Mesodermal cell (in vitro differentiated cells): ENCODE measurements at regions not wholly inside any gene's neighbourhood (a gene's known extent, or its start where the extent isn't known, plus 50 kb on each side); places are given as distances from the start of the nearest gene placed in this dataset.

Experiments
- H3K27ac ChIP-seq: 2 replicates; pipeline ENCODE4 v1.7.0; 2013; ENCODE audit warnings: mild to moderate bottlenecking, low read depth, low read length, moderate library complexity; ENCODE audit not compliant: severe bottlenecking
- H3K36me3 ChIP-seq: 2 replicates; pipeline ENCODE4 v1.7.1; 2013; ENCODE audit warnings: mild to moderate bottlenecking, low read length, moderate library complexity; ENCODE audit not compliant: control insufficient read depth, insufficient read depth
- H3K4me1 ChIP-seq: one replicate; pipeline ENCODE4 v1.7.1; 2013; ENCODE audit warnings: mild to moderate bottlenecking, low read length; ENCODE audit not compliant: insufficient read depth, control insufficient read depth, poor library complexity, severe bottlenecking
- H3K4me3 ChIP-seq: 2 replicates; pipeline ENCODE4 v1.7.0; 2013; ENCODE audit warnings: low read length, control low read depth, mild to moderate bottlenecking; ENCODE audit not compliant: insufficient read depth, poor library complexity, severe bottlenecking; ENCODE audit errors: extremely low read depth
- H3K9me3 ChIP-seq: 2 replicates; pipeline ENCODE4 v1.7.1; 2013; ENCODE audit warnings: mild to moderate bottlenecking, low read length, moderate library complexity; ENCODE audit not compliant: control insufficient read depth
- WGBS, 2 experiments: methylation state at CpG; one replicate each; pipeline ENCODE4 v1.1.5; 2013; ENCODE audit warnings: missing lambda C conversion rate in 2 of 2; ENCODE audit not compliant: insufficient coverage in 2 of 2; 5-methylcytosine and 5-hydroxymethylcytosine counted together

GRCh38 chr11:43200031-43200430 lies 111.8 kb upstream of the API5 start:
- WGBS, 2 experiments: 100% methylated on average over 1 of the region's 1 CpG; no CpG with 5 or more reads in 1 of the 2 experiments
- H3K36me3 ChIP-seq: no peaks in the 10 kb centered on the region
- H3K4me3 ChIP-seq: no peak overlapping the region
- H3K27ac ChIP-seq: no peak overlapping the region
- H3K4me1 ChIP-seq: no peaks in the 10 kb centered on the region
- no peaks in the 10 kb centered on the region for H3K9me3 ChIP-seq

DNA sequence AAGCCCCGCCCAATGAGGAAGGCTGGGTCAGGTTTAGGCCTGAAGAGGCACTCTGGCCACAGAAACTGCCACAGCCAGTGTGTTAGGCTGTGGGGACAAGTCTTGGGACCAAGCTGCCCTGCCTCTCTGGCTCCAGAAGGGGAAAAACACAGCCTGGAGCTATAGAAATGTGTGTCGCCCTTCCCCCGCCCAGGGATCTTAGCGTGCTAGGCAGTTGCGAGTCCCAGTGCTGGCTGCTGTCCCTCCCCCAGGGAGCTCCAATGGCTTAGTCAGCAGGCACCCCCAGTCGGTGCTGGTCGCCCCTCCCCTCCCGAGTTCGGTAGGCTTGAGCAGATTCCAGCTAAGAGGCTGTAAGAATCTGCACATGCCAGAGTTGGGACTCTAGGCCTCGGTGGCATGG lies 99.5 kb upstream of the API5 start:
- 60 to 65% methylated on average over 7 to 10 of the region's 10 CpGs for WGBS, 2 experiments
- H3K36me3 ChIP-seq: no peaks in the 10 kb centered on the region
- H3K4me1 ChIP-seq: no peaks in the 10 kb centered on the region
- no peak overlapping the region for H3K4me3 ChIP-seq
- no peaks in the 10 kb centered on the region for H3K9me3 ChIP-seq
- no peak overlapping the region for H3K27ac ChIP-seq

DNA sequence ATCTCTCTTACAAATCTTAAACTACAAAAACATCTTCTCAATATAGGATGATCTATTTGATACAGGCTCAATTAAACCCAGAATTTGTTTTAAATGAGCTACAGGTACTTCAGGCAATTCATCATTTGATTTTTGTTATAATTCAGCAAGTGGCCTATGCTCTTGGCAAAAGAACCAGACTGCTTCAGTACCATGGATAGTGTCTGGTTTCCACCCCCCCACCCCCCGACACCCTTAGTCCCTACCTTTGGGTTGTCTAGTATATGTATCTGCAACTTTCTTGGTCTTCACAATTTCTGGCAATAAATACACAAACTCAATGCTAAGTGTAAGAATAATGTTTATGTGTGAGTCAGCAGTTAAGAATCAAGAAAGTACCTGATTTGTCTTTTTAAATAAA lies 97.3 kb upstream of the API5 start:
- no CpG with 5 or more reads among the region's 1 CpG for WGBS, 2 experiments
- no peak overlapping the region for H3K27ac ChIP-seq
- no peaks in the 10 kb centered on the region for H3K4me1 ChIP-seq
- no peaks in the 10 kb centered on the region for H3K9me3 ChIP-seq
- no peak overlapping the region for H3K4me3 ChIP-seq
- no peaks in the 10 kb centered on the region for H3K36me3 ChIP-seq

- Histone ChIP-seq H3K27ac (no peak overlapping the region), H3K9me3 (no peaks in the 10 kb centered on the region), H3K4me1 (peaks cover 5% of the 10 kb centered on the region), H3K36me3 (no peaks in the 10 kb centered on the region), H3K4me3 (no peak overlapping the region)
- WGBS, 2 experiments: 94 to 95% methylated on average over 7 of the region's 7 CpGs
Measured at GRCh38 chr11:43217849-43218248, 93.9 kb upstream of the API5 start.

- H3K9me3 ChIP-seq: no peaks in the 10 kb centered on the region
- H3K4me3 ChIP-seq: no peak overlapping the region
- peaks cover 8% of the 10 kb centered on the region for H3K4me1 ChIP-seq
- H3K36me3 ChIP-seq: no peaks in the 10 kb centered on the region
- H3K27ac ChIP-seq: peak overlapping the region; percentile 47
Measured at GRCh38 chr11:43222215-43222614, 89.6 kb upstream of the API5 start.

- 100% methylated on average over 2 of the region's 3 CpGs; no CpG with 5 or more reads in 1 of the 2 experiments for WGBS, 2 experiments
- H3K4me3 ChIP-seq: no peak overlapping the region
- no peaks in the 10 kb centered on the region for H3K9me3 ChIP-seq
- H3K36me3 ChIP-seq: no peaks in the 10 kb centered on the region
- peaks cover 8% of the 10 kb centered on the region for H3K4me1 ChIP-seq
- no peak overlapping the region for H3K27ac ChIP-seq
Measured at GRCh38 chr11:43223026-43223425, 88.8 kb upstream of the API5 start.

DNA sequence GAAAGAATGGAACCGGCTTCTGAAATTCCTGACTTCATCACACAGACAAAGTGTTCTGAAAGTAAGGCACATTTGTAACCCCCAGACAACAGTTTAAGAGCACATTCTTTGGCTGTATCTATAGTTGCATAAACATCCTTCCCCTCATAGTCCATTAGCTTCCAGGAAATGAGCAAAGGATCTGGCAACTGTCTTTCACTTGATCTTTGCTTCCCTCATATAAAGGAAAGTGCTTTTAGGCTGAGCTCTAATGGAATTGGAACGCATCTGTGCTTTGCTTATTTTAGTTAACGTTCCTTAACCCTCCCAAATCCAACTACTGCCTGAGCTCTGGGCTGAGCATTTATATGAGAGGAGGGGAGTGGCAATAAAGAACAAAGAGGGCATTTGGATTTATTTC lies 76.9 kb upstream of the API5 start:
- H3K9me3 ChIP-seq: peaks cover 3% of the 10 kb centered on the region
- peak overlapping the region; percentile 78 for H3K27ac ChIP-seq
- no peak overlapping the region for H3K4me3 ChIP-seq
- 100% methylated on average over 1 of the region's 3 CpGs; no CpG with 5 or more reads in 1 of the 2 experiments for WGBS, 2 experiments
- H3K4me1 ChIP-seq: peaks cover 4% of the 10 kb centered on the region
- no peaks in the 10 kb centered on the region for H3K36me3 ChIP-seq

- H3K9me3 ChIP-seq: peaks cover 3% of the 10 kb centered on the region
- H3K27ac ChIP-seq: no peak overlapping the region
- H3K4me3 ChIP-seq: no peak overlapping the region
- no peaks in the 10 kb centered on the region for H3K4me1 ChIP-seq
- WGBS, 2 experiments: no CpG with 5 or more reads among the region's 3 CpGs
- no peaks in the 10 kb centered on the region for H3K36me3 ChIP-seq
Measured at GRCh38 chr11:43238341-43238740, 73.5 kb upstream of the API5 start.

- Histone ChIP-seq H3K9me3 (peaks cover 3% of the 10 kb centered on the region), H3K27ac (no peak overlapping the region), H3K4me1 (no peaks in the 10 kb centered on the region), H3K4me3 (no peak overlapping the region), H3K36me3 (no peaks in the 10 kb centered on the region)
- WGBS, 2 experiments: no CpG with 5 or more reads among the region's 3 CpGs
Measured at GRCh38 chr11:43239791-43240190, 72.0 kb upstream of the API5 start.

GRCh38 chr11:43242401-43242800 lies 69.4 kb upstream of the API5 start:
- 100% methylated on average over 1 of the region's 1 CpG; no CpG with 5 or more reads in 1 of the 2 experiments for WGBS, 2 experiments
- H3K4me1 ChIP-seq: no peaks in the 10 kb centered on the region
- no peaks in the 10 kb centered on the region for H3K36me3 ChIP-seq
- no peak overlapping the region for H3K27ac ChIP-seq
- H3K9me3 ChIP-seq: no peaks in the 10 kb centered on the region
- H3K4me3 ChIP-seq: no peak overlapping the region

- no peak overlapping the region for H3K27ac ChIP-seq
- H3K9me3 ChIP-seq: no peaks in the 10 kb centered on the region
- H3K4me3 ChIP-seq: no peak overlapping the region
- H3K4me1 ChIP-seq: no peaks in the 10 kb centered on the region
- no peaks in the 10 kb centered on the region for H3K36me3 ChIP-seq
- 61 to 80% methylated on average over 2 to 3 of the region's 3 CpGs for WGBS, 2 experiments
Measured at GRCh38 chr11:43243927-43244326, 67.9 kb upstream of the API5 start.
